GM10266 (cell line): ENCODE measurements at regions not wholly inside any gene's neighbourhood (a gene's known extent, or its start where the extent isn't known, plus 50 kb on each side); places are given as distances from the start of the nearest gene placed in this dataset.

Source experiments
- DNase-seq: peaks from one replicate; pipeline ENCODE4 v3.0.0; 2012; ENCODE audit errors: extremely low spot score
- CTCF ChIP-seq: IDR thresholded peaks from 2 replicates; pipeline ENCODE4 v1.5.1; 2012; ENCODE audit warnings: mild to moderate bottlenecking, low read depth; ENCODE audit not compliant: control insufficient read depth, insufficient read depth; ENCODE audit errors: missing control alignments

- TF ChIP-seq CTCF, result no peak
- no peak for DNase-seq
Observed at GRCh38 chr3:88225326-88226008, 75.7 kb downstream of the C3orf38 start.

- no peak for DNase-seq
- no peak for TF ChIP-seq CTCF
Observed at GRCh38 chr3:88226910-88227309, 77.2 kb downstream of the C3orf38 start.

GRCh38 chr3:88230638-88231037 lies 80.9 kb downstream of the C3orf38 start:
- TF ChIP-seq CTCF, result no peak
- DNase-seq, result no peak

GRCh38 chr3:88231207-88231606 lies 81.4 kb downstream of the C3orf38 start:
- no peak for TF ChIP-seq CTCF
- DNase-seq, result no peak

- no peak for DNase-seq
- no peak for TF ChIP-seq CTCF
Observed at GRCh38 chr3:88231632-88232031, 81.9 kb downstream of the C3orf38 start.

- DNase-seq, result no peak
- TF ChIP-seq CTCF, result no peak
Observed at GRCh38 chr3:88235102-88235501, 85.3 kb downstream of the C3orf38 start.

- no peak for TF ChIP-seq CTCF
- DNase-seq, result no peak
Observed at GRCh38 chr3:88239870-88240269, 90.1 kb downstream of the C3orf38 start.
